ENCODE measurements at regions not wholly inside any gene's neighbourhood (a gene's known extent, or its start where the extent isn't known, plus 50 kb on each side); places are given as distances from the start of the nearest gene placed in this dataset.

DNA sequence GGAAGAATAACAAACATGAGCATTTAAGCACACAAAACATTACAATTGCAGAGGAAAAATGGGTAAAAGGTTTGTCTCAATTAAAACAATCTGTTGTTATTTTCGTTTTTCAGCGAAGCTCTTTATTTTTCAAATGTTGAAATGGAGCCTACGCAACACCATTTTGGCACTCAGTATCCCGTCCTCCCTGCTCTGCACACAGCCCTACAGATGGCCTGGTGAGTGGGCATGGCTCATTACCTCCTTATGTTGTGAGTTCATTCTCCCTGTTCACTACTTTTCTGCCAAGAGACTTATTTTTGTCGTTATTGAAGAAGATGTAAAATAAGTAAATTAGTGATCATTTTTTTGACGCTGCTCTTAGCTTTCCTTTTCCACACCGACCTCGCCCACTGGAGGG, 167.8 kb upstream of the CXCL12 start:
- TF ChIP-seq, protein P1, sequence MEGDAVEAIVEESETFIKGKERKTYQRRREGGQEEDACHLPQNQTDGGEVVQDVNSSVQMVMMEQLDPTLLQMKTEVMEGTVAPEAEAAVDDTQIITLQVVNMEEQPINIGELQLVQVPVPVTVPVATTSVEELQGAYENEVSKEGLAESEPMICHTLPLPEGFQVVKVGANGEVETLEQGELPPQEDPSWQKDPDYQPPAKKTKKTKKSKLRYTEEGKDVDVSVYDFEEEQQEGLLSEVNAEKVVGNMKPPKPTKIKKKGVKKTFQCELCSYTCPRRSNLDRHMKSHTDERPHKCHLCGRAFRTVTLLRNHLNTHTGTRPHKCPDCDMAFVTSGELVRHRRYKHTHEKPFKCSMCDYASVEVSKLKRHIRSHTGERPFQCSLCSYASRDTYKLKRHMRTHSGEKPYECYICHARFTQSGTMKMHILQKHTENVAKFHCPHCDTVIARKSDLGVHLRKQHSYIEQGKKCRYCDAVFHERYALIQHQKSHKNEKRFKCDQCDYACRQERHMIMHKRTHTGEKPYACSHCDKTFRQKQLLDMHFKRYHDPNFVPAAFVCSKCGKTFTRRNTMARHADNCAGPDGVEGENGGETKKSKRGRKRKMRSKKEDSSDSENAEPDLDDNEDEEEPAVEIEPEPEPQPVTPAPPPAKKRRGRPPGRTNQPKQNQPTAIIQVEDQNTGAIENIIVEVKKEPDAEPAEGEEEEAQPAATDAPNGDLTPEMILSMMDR (IDR thresholded peaks at IDR 0.05): no peak
- no peak for TF ChIP-seq EZH2phosphoT487 (IDR thresholded peaks at IDR 0.05)
